GM23338 (cell line): ENCODE measurements at regions not wholly inside any gene's neighbourhood (a gene's known extent, or its start where the extent isn't known, plus 50 kb on each side); places are given as distances from the start of the nearest gene placed in this dataset.

ENCODE experiments used
- ATAC-seq: fragments of 200-7000 bp; cut with Tn5 transposase; 3 replicates; pipeline ENCODE4 v1.9.1; 2020
- DNase-seq: peaks from one replicate; pipeline ENCODE4 v3.0.0-alpha.2; 2015; ENCODE audit warnings: low spot score
- H2AFZ ChIP-seq: fragments of 200-600 bp; sonication (generic); 2 replicates; pipeline ENCODE4 v1.8.0; 2016; ENCODE audit warnings: antibody characterized with exemption, mild to moderate bottlenecking, moderate library complexity
- H3F3A ChIP-seq: fragments of 200-600 bp; sonication (generic); replicated peaks from 2 replicates; pipeline ENCODE4 v1.8.0; 2017; ENCODE audit warnings: antibody characterized with exemption, mixed run types, low read depth
- H3K27ac ChIP-seq: fragments of 200-600 bp; sonication (generic); 2 replicates; pipeline ENCODE4 v1.6.1; 2016; ENCODE audit warnings: low read depth
- H3K27me3 ChIP-seq: fragments of 200-600 bp; sonication (generic); 2 replicates; pipeline ENCODE4 v1.8.0; 2016; ENCODE audit warnings: mild to moderate bottlenecking, mixed run types, moderate library complexity; ENCODE audit not compliant: insufficient read depth
- H3K36me3 ChIP-seq: fragments of 200-600 bp; sonication (generic); 2 replicates; pipeline ENCODE4 v1.8.0; 2016; ENCODE audit warnings: mild to moderate bottlenecking; ENCODE audit not compliant: insufficient read depth
- H3K4me1 ChIP-seq: fragments of 200-600 bp; sonication (generic); 2 replicates; pipeline ENCODE4 v1.8.0; 2016; ENCODE audit warnings: mild to moderate bottlenecking, moderate library complexity; ENCODE audit not compliant: insufficient read depth
- H3K4me2 ChIP-seq: fragments of 200-600 bp; sonication (generic); 2 replicates; pipeline ENCODE4 v1.7.1; 2017; ENCODE audit warnings: mixed run types
- H3K4me3 ChIP-seq: fragments of 200-600 bp; sonication (generic); 2 replicates; pipeline ENCODE4 v1.6.1; 2016; ENCODE audit warnings: mixed run types
- H3K79me2 ChIP-seq: fragments of 200-600 bp; sonication (generic); replicated peaks from 2 replicates; pipeline ENCODE4 v1.8.0; 2017; ENCODE audit warnings: mild to moderate bottlenecking; ENCODE audit not compliant: insufficient read depth
- H3K9me2 ChIP-seq: fragments of 200-600 bp; sonication (generic); 2 replicates; pipeline ENCODE4 v1.8.0; 2017; ENCODE audit not compliant: insufficient read depth
- H4K20me1 ChIP-seq: fragments of 200-600 bp; sonication (generic); replicated peaks from 2 replicates; pipeline ENCODE4 v1.8.0; 2017; ENCODE audit warnings: mild to moderate bottlenecking; ENCODE audit not compliant: insufficient read depth
- H3K27ac Mint-ChIP-seq: 2 replicates; pipeline ENCODE4 v1.8.0; 2020; ENCODE audit warnings: inconsistent platforms, mild to moderate bottlenecking, moderate library complexity, mixed read lengths
- H3K27me3 Mint-ChIP-seq: 3 replicates; pipeline ENCODE4 v1.8.0; 2022; ENCODE audit warnings: low read depth, mild to moderate bottlenecking, moderate library complexity, mixed read lengths, inconsistent platforms; ENCODE audit not compliant: insufficient read depth, poor library complexity
- H3K36me3 Mint-ChIP-seq: 3 replicates; pipeline ENCODE4 v1.8.0; 2021; ENCODE audit warnings: low read depth, mild to moderate bottlenecking, inconsistent platforms, moderate library complexity, mixed read lengths
- H3K4me1 Mint-ChIP-seq: 3 replicates; pipeline ENCODE4 v1.8.0; 2020; ENCODE audit warnings: mild to moderate bottlenecking, inconsistent platforms, mixed read lengths
- H3K4me3 Mint-ChIP-seq: 3 replicates; pipeline ENCODE4 v1.8.0; 2021; ENCODE audit warnings: moderate library complexity, mild to moderate bottlenecking, inconsistent platforms, mixed read lengths
- H3K9me3 Mint-ChIP-seq: 3 replicates; pipeline ENCODE4 v1.8.0; 2020; ENCODE audit warnings: moderate library complexity, mild to moderate bottlenecking, inconsistent platforms, mixed read lengths
- CREB1 ChIP-seq: fragments of 250-450 bp; sonication (Bioruptor Pico); IDR thresholded peaks from 2 replicates; pipeline ENCODE4 v1.5.0; 2020; ENCODE audit warnings: low read depth, mild to moderate bottlenecking, moderate library complexity
- CTCF ChIP-seq, 2 experiments: fragments of 200-600 bp in 1 of 2; sonication (generic) in 1 of 2; conservative IDR thresholded peaks; 2 replicates each; pipeline versions ENCODE4 v1.5.1 to v1.6.1; 2016 to 2017; ENCODE audit warnings: antibody characterized with exemption in 2 of 2, low read depth in 2 of 2, mild to moderate bottlenecking in 2 of 2, moderate library complexity in 1 of 2
- ETS1 ChIP-seq: IDR thresholded peaks from 2 replicates; pipeline ENCODE4 v1.6.1; 2016; ENCODE audit warnings: antibody characterized with exemption
- EZH2phosphoT487 ChIP-seq: fragments of 200-600 bp; sonication (generic); IDR thresholded peaks from one replicate; pipeline ENCODE4 v1.8.1; 2018; ENCODE audit warnings: antibody characterized with exemption; ENCODE audit not compliant: unreplicated experiment
- JUNB ChIP-seq: IDR thresholded peaks from one replicate; pipeline ENCODE4 v1.6.1; 2016; ENCODE audit warnings: antibody characterized with exemption; ENCODE audit not compliant: unreplicated experiment
- NANOG ChIP-seq: IDR thresholded peaks from 2 replicates; pipeline ENCODE4 v1.6.1; 2016; ENCODE audit warnings: antibody characterized with exemption, borderline replicate concordance
- POLR2AphosphoS5 ChIP-seq: IDR thresholded peaks from 2 replicates; pipeline ENCODE4 v1.6.1; 2016; ENCODE audit warnings: antibody characterized with exemption, low read depth
- REST ChIP-seq: IDR thresholded peaks from one replicate; pipeline ENCODE4 v1.6.1; 2018; ENCODE audit warnings: antibody characterized with exemption; ENCODE audit not compliant: unreplicated experiment
- STAT1 ChIP-seq: IDR thresholded peaks from one replicate; pipeline ENCODE4 v1.6.1; 2016; ENCODE audit warnings: antibody characterized with exemption; ENCODE audit not compliant: unreplicated experiment
- ZNF114 ChIP-seq: fragments of 250-450 bp; sonication (Bioruptor Pico); IDR thresholded peaks from 2 replicates; pipeline ENCODE4 v1.5.0; 2020; ENCODE audit warnings: mild to moderate bottlenecking, moderate library complexity
- ZNF331 ChIP-seq: fragments of 250-450 bp; sonication (Bioruptor Pico); IDR thresholded peaks from 2 replicates; pipeline ENCODE4 v1.5.0; 2020; ENCODE audit warnings: low read depth, mild to moderate bottlenecking, moderate library complexity
- ZNF462 ChIP-seq: fragments of 250-450 bp; sonication (Bioruptor Pico); IDR thresholded peaks from 2 replicates; pipeline ENCODE4 v1.5.0; 2020; ENCODE audit warnings: mild to moderate bottlenecking, moderate library complexity

GRCh38 chr14:48333221-48333920 is 658.0 kb upstream of the MDGA2 start (continued):
- TF ChIP-seq REST (no peak), POLR2AphosphoS5 (no peak), STAT1 (no peak), JUNB (no peak), ZNF331 (CRISPR knock-in tag) (no peak), CREB1 (no peak)

- Histone ChIP-seq H3K9me2 (no peaks in the 10 kb centered on the region), H4K20me1 (no peaks in the 10 kb centered on the region), H3K4me1 (no peaks in the 10 kb centered on the region), H3F3A (no peaks in the 10 kb centered on the region), H3K36me3 (no peaks in the 10 kb centered on the region), H3K4me2 (no peak overlapping the region), H3K27me3 (no peaks in the 10 kb centered on the region), H3K79me2 (no peaks in the 10 kb centered on the region), H3K27ac (no peak overlapping the region), H3K4me3 (no peak overlapping the region), H2AFZ (no peak overlapping the region)
- no peak for ATAC-seq
- Mint-ChIP-seq H3K4me1 (no peaks in the 10 kb centered on the region; the same call in 2 of the 3 replicates), H3K36me3 (no peaks in the 10 kb centered on the region), H3K9me3 (no peaks in the 10 kb centered on the region), H3K27ac (no peak overlapping the region), H3K4me3 (no peak overlapping the region), H3K27me3 (peaks cover 9% of the 10 kb centered on the region)
- no peak for DNase-seq
- TF ChIP-seq CREB1 = no peak
- no peak for TF ChIP-seq EZH2phosphoT487
- TF ChIP-seq JUNB = no peak
- no peak for TF ChIP-seq NANOG
- TF ChIP-seq ZNF331 (CRISPR knock-in tag) = no peak
- TF ChIP-seq CTCF (conservative IDR thresholded peaks at IDR 0.05; ENCODE audit: low read depth in 2 of 2) = no peak
- TF ChIP-seq ZNF114 (CRISPR knock-in tag) = no peak
- no peak for TF ChIP-seq ZNF462 (CRISPR knock-in tag)
- no peak for TF ChIP-seq ETS1
Measured at GRCh38 chr14:48331421-48331820, 656.0 kb upstream of the MDGA2 start.
